Activated CD8-positive, alpha-beta memory T cell treated with anti-CD3 and anti-CD28 coated beads, Interleukin-2, amount 10 ng/mL, durations not matched to agents 7 days and 5 days (primary cell): ENCODE measurements at regions not wholly inside any gene's neighbourhood (a gene's known extent, or its start where the extent isn't known, plus 50 kb on each side); places are given as distances from the start of the nearest gene placed in this dataset.

Source experiments
- ATAC-seq: fragments of 150-1000 bp; cut with Tn5 transposase; one replicate; pipeline ENCODE4 v1.10.0; 2021; ENCODE audit warnings: moderate library complexity
- CTCF ChIA-PET: fragments of 350-600 bp; sonication (Branson Sonifier 250); formaldehyde crosslinking; loops from one replicate; lab custom pipeline; 2021; ENCODE audit warnings: antibody characterized with exemption; lab: Charles Lee
- DNase-seq: peaks from one replicate; pipeline ENCODE4 v3.0.0-alpha.2; 2020
- H3K27ac Mint-ChIP-seq: one replicate; pipeline ENCODE4 v1.8.0; 2021; ENCODE audit warnings: mild to moderate bottlenecking, mixed read lengths
- H3K27me3 Mint-ChIP-seq: one replicate; pipeline ENCODE4 v1.8.0; 2021; ENCODE audit warnings: mixed read lengths
- H3K36me3 Mint-ChIP-seq: one replicate; pipeline ENCODE4 v1.8.0; 2021; ENCODE audit warnings: mild to moderate bottlenecking, mixed read lengths
- H3K4me1 Mint-ChIP-seq: one replicate; pipeline ENCODE4 v1.8.0; 2021; ENCODE audit warnings: mixed read lengths
- H3K4me3 Mint-ChIP-seq: one replicate; pipeline ENCODE4 v1.8.0; 2021; ENCODE audit warnings: mild to moderate bottlenecking, moderate library complexity, mixed read lengths
- H3K9me3 Mint-ChIP-seq: one replicate; pipeline ENCODE4 v1.8.0; 2022; ENCODE audit warnings: low read depth, mixed read lengths

DNA sequence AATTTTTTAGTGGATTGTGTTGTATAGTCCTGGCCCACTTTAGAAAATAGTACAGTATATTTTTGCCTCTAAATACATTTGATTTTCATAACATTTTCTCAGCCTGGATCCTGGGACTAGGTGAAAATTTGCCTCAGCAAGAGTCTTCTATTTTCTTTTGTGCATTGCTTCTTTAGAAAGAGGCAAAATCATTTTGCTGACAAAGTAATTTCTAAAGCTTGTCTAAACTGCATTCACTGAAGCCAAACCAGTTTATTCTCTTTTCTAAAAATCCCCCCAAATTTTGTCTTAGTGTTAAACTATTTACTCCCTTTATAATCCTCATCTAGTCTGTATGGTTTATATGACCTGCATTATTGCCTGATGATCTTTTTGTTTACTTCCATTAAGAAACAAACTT, 326.3 kb downstream of the C4orf33 start:
- Mint-ChIP-seq H3K27ac (no peak overlapping the region), H3K4me3 (no peak overlapping the region), H3K9me3 (no peaks in the 10 kb centered on the region), H3K27me3 (no peaks in the 10 kb centered on the region), H3K36me3 (no peaks in the 10 kb centered on the region), H3K4me1 (no peaks in the 10 kb centered on the region)
- CTCF ChIA-PET = no interaction called here
- DNase-seq (no peak), ATAC-seq (no peak)

DNA sequence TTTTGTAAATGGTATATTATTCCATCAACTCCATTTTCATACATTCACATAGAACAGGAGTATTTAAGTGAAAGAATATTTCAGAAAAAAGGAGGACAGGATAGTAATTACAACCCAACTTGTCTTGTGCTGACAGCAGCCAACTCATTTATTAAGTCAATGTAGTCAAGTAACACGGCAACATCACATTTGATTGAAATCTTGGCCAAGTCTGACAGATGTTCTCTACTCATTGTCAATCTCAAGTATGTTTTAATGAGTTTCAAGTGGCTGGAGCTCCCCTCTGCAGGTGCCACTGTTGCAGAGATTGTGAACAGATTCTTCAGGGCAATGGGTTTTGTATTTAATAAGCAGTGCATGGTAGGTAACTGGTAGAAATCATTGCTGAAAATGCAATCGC, 332.5 kb downstream of the C4orf33 start:
- Mint-ChIP-seq H3K9me3 (no peaks in the 10 kb centered on the region), H3K36me3 (no peaks in the 10 kb centered on the region), H3K4me1 (no peaks in the 10 kb centered on the region), H3K27me3 (no peaks in the 10 kb centered on the region), H3K27ac (no peak overlapping the region), H3K4me3 (no peak overlapping the region)
- ATAC-seq = no peak
- CTCF ChIA-PET = no interaction called here
- DNase-seq = no peak

DNA sequence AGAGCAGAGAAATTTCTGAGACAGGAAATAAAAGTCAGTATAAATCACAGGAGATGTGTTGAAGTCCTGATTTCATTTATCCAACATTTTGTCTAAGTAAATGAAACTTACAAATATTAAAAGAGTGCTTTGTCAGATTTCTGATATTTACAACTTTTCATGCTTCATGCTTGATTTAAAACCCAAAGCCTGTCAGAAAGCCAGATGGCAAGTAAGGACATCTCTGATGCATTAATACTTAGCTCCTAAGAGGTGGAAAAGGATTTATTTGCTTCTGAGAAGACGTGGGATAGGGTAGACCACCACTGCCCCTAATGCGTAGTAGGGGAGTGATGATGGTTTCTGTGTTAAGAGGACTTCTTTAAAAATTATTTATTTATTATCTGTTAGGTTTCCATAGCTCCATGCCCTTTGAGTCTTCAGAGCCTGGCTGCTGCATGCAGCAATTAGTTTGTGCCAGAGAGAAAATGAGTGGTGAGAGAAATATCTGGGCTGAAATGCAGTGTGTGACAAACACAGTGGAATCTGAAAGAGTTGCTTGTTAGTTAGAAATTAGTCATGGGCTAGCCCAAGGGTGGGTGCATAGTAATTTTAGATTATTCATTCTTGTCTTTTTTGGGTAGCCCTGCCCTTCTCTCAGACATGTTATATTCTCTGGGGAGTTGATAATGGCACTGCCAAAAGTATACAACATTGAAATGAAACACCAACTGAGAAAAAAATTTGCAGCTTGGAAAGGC, 333.8 kb downstream of the C4orf33 start:
- ATAC-seq = no peak
- CTCF ChIA-PET = no interaction called here
- Mint-ChIP-seq H3K4me1 (no peaks in the 10 kb centered on the region), H3K4me3 (no peak overlapping the region), H3K36me3 (no peaks in the 10 kb centered on the region), H3K27ac (no peak overlapping the region), H3K9me3 (no peaks in the 10 kb centered on the region), H3K27me3 (no peaks in the 10 kb centered on the region)
- DNase-seq = no peak

DNA sequence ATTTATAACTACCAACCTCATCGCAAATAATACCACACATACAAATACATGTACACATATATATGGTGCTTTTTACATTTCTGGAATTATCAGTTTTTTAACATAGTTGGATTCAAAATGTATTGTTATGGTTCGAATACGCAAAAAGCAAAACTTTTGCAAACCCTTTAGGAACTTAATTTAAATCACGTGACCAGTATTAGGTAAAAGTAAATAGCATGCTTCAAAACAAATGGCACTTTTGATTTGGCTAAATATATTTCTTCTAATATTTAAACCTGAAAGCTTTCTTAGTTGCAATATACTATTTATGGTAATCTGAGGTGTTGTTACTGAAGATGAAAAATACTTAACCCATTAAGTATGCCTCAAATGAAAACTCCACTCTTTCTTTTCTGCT, 341.4 kb downstream of the C4orf33 start:
- Mint-ChIP-seq H3K4me3 (no peak overlapping the region), H3K4me1 (no peaks in the 10 kb centered on the region), H3K36me3 (no peaks in the 10 kb centered on the region), H3K9me3 (no peaks in the 10 kb centered on the region), H3K27me3 (no peaks in the 10 kb centered on the region), H3K27ac (no peak overlapping the region)
- DNase-seq (no peak), ATAC-seq (no peak)
- CTCF ChIA-PET = no interaction called here

DNA sequence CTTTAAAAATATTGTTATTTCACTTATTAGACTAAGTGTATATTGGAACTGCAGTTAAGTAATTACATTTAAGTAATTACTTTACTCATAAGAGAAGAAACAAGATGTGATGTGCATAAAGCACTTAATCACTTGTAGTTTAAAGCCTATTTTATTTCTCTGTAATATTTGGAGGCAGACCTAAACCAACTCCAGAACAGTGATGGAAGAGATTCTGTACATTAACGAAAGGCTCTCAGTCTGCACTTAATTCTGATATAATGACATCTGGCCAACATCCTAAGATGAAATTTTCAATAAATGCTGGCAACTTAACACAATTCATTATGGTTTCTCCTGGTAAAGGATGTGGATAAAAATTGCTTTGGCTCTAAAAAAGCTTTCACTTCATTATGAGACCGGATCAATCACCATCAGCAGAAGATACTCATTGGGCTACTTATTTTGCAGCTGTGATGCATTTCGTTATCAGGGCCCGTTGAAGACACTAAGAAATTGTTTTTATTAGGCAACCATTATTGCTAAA, 342.6 kb downstream of the C4orf33 start:
- Mint-ChIP-seq H3K4me1 (no peaks in the 10 kb centered on the region), H3K27me3 (no peaks in the 10 kb centered on the region), H3K9me3 (no peaks in the 10 kb centered on the region), H3K36me3 (no peaks in the 10 kb centered on the region), H3K4me3 (no peak overlapping the region), H3K27ac (no peak overlapping the region)
- CTCF ChIA-PET = no interaction called here
- no peak for DNase-seq
- ATAC-seq = no peak

DNA sequence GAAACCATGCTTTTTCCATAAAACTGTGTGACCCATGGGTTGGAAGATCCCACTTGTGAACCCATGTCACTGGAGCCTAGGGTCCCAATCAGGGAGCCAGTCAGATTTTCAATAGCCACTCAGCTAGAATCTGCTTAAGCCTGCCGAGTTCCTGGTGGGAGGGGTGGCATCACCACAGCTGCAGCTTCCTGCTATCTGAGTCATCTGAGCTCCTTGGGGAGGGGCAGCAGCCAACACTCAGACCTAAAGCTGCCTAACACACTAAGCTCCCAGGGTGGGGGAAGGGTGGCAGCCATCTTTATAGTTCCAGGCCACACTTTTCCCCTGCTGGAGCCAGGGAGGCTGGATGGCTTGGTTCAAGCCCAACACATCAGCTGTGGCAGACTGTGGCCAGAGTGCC, 350.1 kb downstream of the C4orf33 start:
- Mint-ChIP-seq H3K27me3 (no peaks in the 10 kb centered on the region), H3K27ac (no peak overlapping the region)

DNA sequence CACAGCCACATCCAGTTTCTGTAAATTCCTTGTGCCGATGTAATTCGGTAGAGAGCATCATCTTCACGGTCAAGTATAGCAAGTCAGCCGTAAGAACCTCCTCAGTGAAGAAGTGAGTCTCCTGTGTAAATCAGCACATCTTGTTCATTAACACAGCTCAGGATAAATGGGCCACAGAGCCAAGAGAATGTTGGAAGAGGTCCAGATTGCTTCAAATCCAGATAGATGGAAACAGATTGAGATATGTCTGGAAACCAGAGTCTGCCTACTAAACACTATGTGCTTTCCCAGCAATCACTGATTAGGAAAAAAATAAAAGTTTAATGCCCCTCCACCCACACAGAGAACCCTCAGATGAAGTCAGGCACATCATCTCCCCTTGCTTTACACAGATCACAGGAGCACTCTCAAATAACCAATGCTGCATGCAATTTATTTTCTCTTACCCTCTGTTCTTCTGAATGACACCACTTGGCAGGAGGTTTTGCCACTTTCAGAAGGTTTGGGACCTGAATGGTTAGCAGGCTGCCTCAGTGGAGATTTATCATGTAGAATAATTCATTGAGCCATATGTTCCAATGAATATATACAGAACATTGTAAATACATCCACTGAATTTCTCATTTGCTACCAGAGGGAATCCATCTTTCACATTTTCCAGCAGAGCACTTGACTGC, 357.7 kb downstream of the C4orf33 start:
- no peaks in the 10 kb centered on the region for H3K36me3 Mint-ChIP-seq
- no peaks in the 10 kb centered on the region for H3K27me3 Mint-ChIP-seq
- ATAC-seq (no peak), DNase-seq (no peak)
- CTCF ChIA-PET = no interaction called here
- H3K9me3 Mint-ChIP-seq = no peaks in the 10 kb centered on the region
- no peak overlapping the region for H3K27ac Mint-ChIP-seq
- no peaks in the 10 kb centered on the region for H3K4me1 Mint-ChIP-seq
- no peak overlapping the region for H3K4me3 Mint-ChIP-seq

More for the DNA sequence above, 350.1 kb downstream of the C4orf33 start:
- CTCF ChIA-PET = no interaction called here
- Mint-ChIP-seq H3K4me3 (no peak overlapping the region), H3K4me1 (no peaks in the 10 kb centered on the region), H3K9me3 (no peaks in the 10 kb centered on the region), H3K36me3 (no peaks in the 10 kb centered on the region)
- ATAC-seq (no peak), DNase-seq (no peak)

DNA sequence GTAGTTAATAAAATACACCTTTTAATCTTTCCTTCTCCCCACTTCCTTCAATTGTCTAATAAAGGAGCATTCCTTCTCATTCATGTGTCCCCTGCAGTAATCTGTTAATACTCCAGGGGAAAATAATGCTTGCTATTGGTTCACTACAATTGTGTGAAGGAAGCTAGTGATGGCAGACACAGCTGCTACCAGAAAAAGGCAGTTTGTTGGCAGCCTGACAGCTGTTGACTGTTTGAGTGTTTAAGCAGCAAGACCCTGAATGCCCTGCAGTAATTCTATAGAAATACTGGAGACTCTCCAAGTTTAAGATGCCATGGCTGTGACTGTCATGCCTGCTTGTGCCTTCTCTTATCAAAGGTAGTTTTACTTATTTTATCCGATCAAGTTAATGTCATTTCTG, 359.5 kb downstream of the C4orf33 start:
- Mint-ChIP-seq H3K36me3 (no peaks in the 10 kb centered on the region), H3K27ac (no peak overlapping the region)
- DNase-seq = no peak

DNA sequence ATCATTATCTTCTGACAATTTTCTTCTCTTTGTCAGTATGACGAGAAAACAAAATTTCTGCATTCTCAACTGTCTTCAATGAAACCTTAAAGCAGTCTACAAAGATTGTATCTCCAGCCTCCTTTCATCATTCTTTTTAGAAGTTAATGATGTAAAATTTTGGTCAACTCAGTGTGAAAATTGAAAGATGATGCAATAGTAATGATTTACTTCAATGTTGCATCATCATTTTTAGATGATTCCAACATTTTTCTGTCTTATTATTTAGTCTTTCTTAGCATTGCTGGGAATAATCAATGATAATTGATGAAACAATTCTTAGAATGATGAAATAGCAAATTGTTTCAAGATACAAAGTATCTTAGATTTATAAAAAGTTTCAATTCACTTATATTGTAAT, 372.7 kb downstream of the C4orf33 start:
- H3K27me3 Mint-ChIP-seq = no peaks in the 10 kb centered on the region
- H3K4me1 Mint-ChIP-seq = no peaks in the 10 kb centered on the region
- H3K4me3 Mint-ChIP-seq = no peak overlapping the region
- no peak overlapping the region for H3K27ac Mint-ChIP-seq
- peaks cover 2% of the 10 kb centered on the region for H3K9me3 Mint-ChIP-seq
- CTCF ChIA-PET = no interaction called here
- H3K36me3 Mint-ChIP-seq = no peaks in the 10 kb centered on the region
- ATAC-seq (no peak), DNase-seq (no peak)

More for the DNA sequence above, 359.5 kb downstream of the C4orf33 start:
- no peak for ATAC-seq
- no peaks in the 10 kb centered on the region for H3K27me3 Mint-ChIP-seq
- H3K4me1 Mint-ChIP-seq = no peaks in the 10 kb centered on the region
- CTCF ChIA-PET = no interaction called here
- no peaks in the 10 kb centered on the region for H3K9me3 Mint-ChIP-seq
- H3K4me3 Mint-ChIP-seq = no peak overlapping the region

DNA sequence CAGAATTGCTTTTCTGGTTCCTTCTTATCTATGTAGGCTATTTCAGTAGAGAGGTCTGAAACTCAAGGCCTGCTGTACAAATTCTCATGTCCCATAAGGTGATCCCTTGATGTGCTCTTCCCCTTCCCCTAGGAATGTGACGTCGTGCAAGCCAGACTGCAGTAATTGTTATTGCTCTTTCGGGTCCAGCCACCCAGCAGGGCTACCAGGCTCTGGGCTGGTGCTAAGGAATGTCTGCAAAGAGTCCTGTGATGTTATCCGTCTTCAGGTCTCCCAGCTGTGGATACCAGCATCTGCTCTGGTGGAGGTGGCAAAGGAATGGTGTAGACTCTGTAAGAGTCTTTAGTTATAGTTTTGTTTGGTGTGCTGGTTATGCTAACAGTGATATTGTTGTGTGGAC, 378.7 kb downstream of the C4orf33 start:
- H3K36me3 Mint-ChIP-seq = no peaks in the 10 kb centered on the region
- H3K9me3 Mint-ChIP-seq = no peaks in the 10 kb centered on the region
- ATAC-seq (no peak), DNase-seq (no peak)
- no peaks in the 10 kb centered on the region for H3K4me1 Mint-ChIP-seq
- no peak overlapping the region for H3K27ac Mint-ChIP-seq
- H3K27me3 Mint-ChIP-seq = no peaks in the 10 kb centered on the region
- CTCF ChIA-PET = no interaction called here
- H3K4me3 Mint-ChIP-seq = no peak overlapping the region

DNA sequence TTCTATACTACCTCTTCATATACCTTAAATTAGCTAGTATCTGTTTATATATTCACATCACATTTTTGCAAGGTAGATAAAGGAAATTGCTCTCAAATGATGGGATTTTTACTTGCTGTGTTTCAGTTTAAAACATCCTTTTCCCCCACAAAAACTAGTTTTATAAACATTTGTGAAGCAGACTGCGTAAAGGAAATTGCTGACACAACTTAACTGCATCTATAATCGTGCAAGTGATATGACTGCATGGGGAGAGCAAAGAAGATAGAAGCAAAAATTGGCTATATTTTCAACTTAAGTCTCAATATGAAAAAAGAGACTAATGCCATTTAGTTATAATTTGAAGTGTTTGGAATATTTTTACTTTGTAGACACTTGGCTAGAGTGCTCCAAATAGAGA, 385.2 kb downstream of the C4orf33 start:
- Mint-ChIP-seq H3K27me3 (no peaks in the 10 kb centered on the region), H3K36me3 (no peaks in the 10 kb centered on the region), H3K27ac (no peak overlapping the region), H3K9me3 (no peaks in the 10 kb centered on the region), H3K4me3 (no peak overlapping the region), H3K4me1 (no peaks in the 10 kb centered on the region)
- ATAC-seq (no peak), DNase-seq (no peak)
- CTCF ChIA-PET = no interaction called here

DNA sequence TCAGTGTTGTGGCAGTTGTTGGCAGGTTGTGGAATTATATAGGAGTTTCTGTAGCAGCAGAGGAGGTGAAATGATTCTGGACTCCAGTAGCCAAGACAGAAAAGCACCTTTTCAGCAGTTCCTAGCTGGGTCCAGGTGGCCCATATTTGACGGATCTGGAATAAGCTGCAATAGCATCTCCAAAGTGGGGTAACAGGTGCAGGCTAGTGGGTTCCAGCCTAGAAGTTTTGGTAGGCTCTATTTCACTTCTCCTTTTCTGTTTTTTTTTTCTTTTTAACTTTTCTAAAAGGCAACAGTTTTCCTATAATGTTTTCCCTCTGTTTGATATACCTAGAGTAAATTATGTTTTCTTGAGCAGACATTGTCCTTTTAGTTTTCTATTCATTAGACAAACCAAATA, 392.5 kb downstream of the C4orf33 start:
- H3K9me3 Mint-ChIP-seq = no peaks in the 10 kb centered on the region
- H3K36me3 Mint-ChIP-seq = no peaks in the 10 kb centered on the region
- H3K4me1 Mint-ChIP-seq = no peaks in the 10 kb centered on the region
- no peak overlapping the region for H3K4me3 Mint-ChIP-seq
- no peak overlapping the region for H3K27ac Mint-ChIP-seq
- DNase-seq (no peak), ATAC-seq (no peak)
- CTCF ChIA-PET = no interaction called here
- no peaks in the 10 kb centered on the region for H3K27me3 Mint-ChIP-seq

DNA sequence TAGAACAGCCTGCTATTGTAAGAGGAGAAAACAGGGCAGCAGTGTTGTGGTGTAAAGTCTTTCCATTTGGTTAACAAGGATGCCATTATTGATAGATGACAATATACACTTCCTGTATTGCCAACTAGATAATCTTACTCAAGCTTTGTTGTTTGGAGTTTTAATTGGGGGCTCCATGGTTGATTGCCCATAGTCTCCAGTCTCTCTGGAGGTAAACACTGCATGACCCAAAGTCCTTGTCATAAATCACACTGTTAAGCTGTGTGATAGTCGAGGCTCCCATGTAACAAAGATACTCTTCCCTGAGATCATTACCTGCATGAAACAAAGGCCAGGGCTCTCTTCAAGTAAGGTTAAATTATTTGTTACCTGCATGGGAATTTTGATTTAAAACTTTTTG, 394.6 kb downstream of the C4orf33 start:
- H3K27me3 Mint-ChIP-seq = no peaks in the 10 kb centered on the region
- CTCF ChIA-PET = no interaction called here
- H3K4me1 Mint-ChIP-seq = no peaks in the 10 kb centered on the region
- no peak for DNase-seq
- no peaks in the 10 kb centered on the region for H3K9me3 Mint-ChIP-seq
- H3K27ac Mint-ChIP-seq = no peak overlapping the region
- H3K4me3 Mint-ChIP-seq = no peak overlapping the region
- no peak for ATAC-seq
- no peaks in the 10 kb centered on the region for H3K36me3 Mint-ChIP-seq

DNA sequence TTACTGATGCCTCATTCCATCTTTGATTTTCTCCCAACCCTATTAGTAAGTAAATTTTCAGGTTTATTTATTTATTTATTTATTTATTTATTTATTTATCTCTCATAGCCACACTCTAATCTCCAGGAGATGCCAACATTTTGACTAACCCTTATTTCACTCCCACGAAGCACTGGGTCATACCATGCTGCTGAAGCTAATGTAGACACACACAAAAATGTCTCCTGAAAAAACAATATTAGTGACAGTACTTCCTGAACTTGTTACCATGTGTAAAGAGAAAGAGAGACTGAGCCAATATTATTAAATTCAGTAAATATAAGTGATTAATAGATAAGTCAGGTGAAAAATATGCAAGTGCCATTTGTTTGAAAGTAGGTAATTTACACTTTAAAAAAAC, 402.7 kb downstream of the C4orf33 start:
- Mint-ChIP-seq H3K36me3 (no peaks in the 10 kb centered on the region), H3K4me1 (no peaks in the 10 kb centered on the region), H3K27ac (no peak overlapping the region), H3K4me3 (no peak overlapping the region), H3K9me3 (no peaks in the 10 kb centered on the region), H3K27me3 (no peaks in the 10 kb centered on the region)
- DNase-seq (no peak), ATAC-seq (no peak)
- CTCF ChIA-PET = no interaction called here
